Inflammatory macrophage treated with lipopolysaccharide for 1 hour (primary cell): ENCODE measurements at regions not wholly inside any gene's neighbourhood (a gene's known extent, or its start where the extent isn't known, plus 50 kb on each side); places are given as distances from the start of the nearest gene placed in this dataset.
"Not testable (repeated sequence)": the region's sequence is repeated elsewhere in the genome, so short reads cannot be mapped to it uniquely, and the experiment has no call there.

Experiments used
- DNase-seq, 2 donors: peaks; one replicate each; pipeline ENCODE4 v3.0.0-alpha.2; 2020 to 2022

DNA sequence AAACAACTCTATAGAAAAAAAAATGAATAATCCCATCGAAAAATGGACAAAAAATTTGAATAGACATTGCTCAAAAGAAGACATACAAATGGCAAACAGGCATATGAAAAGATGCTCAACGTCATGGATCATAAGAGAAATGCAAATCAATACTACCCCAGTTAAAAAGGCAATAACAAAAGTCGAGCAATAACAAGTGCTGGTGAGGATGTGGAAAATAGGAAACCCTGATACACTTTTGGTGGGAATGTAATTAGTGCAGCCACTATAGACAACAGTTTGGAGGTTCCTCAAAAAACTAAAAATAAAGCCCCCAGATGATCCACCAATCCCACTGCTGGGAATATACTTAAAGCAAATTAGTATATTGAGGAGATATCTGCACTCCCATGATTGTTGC lies 701.5 kb downstream of the NUP35 start:
- no peak for DNase-seq

DNA sequence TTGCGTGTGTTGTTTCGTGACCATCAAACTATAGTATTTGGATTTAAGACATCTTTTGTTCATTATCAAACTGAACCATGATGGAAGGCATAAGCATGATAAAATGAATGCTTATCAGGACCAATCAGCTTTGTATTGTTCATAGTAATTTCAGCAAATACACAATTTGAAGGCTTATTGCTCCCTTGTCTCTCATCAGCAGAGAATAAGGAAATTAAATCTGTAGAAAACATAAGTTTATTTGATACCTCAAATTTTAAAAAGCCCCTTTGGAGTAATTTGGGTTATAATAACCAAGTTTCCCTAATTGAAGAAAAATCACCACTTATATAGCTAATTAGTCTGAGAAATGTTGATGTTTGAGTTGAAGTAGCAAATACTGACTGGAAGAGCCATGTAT lies 705.7 kb downstream of the NUP35 start:
- no peak for DNase-seq

DNA sequence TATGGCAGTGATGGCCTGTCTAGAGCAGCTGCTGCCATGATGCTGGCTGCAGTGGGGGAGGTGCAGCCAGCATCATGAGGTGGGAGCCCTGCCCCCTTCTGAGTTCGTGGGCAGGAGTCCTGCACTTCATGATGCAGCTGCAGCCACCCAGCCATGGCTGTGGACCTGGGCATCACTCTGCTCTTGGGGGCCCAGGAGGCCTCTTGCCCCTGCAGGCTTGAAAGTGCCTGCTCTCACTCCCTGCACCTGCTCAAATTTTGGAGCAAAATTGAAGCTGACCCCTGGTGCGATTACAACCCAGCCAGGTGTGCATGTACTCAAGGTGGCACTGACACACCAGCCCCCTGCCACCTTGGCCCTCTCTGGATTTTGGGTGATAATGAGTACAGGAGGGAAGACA lies 712.9 kb downstream of the NUP35 start:
- DNase-seq: no peak

DNA sequence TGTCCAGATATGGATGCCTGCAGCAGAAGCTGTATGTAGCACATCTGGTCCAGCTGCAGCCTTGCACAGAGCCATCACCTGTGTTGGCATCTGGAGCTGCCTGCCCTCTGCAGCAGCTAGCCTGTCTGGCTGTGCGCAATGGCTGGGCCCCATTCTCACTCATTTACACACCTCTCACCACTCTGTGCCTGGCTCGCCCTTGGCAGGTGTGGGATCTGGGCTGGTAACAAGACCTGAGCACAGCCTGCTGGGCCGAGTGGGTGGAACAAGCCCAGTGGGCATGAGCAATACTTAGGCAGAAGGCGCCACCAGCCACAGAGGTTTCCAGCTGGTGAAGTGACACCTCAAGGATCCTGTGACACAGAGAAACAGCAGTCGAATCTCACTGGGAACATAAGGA lies 714.1 kb downstream of the NUP35 start:
- DNase-seq: no peak

DNA sequence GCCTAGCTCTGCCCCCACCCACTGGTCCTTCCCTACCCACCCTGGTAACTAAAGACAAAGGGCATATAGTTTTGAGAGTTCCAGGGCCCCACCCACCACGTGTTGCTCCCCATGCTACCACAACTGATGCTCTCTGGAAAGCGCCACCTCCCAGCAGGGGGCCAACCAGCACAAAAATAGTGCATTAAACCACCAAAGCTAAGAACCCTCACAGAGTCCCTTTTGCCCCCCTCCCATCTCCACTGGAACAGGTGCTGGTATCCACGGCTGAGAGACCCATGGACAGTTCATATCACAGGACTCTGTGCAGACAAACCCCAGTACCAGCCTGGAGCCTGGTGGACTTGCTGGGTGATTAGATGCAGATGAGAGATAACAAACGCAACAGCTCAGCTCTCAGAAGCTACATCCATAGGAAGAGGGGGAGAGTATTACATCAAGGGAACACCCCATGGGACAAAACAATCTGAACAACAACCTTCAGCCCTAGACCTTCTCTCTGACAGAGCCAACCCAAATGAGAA lies 715.9 kb downstream of the NUP35 start:
- no peak for DNase-seq

DNA sequence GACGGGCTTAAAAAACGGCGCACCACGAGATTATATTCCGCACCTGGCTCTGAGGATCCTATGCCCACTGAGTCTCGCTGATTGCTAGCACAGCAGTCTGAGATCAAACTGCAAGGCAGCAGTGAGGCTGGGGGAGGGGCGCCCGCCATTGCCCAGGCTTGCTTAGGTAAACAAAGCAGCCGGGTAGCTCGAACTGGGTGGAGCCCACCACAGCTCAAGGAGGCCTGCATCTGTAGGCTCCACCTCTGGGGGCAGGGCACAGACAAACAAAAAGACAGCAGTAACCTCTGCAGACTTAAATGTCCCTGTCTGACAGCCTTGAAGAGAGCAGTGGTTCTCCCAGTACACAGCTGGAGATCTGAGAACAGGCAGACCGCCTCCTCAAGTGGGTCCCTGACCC lies 725.6 kb downstream of the NUP35 start:
- not testable (repeated sequence) for DNase-seq

DNA sequence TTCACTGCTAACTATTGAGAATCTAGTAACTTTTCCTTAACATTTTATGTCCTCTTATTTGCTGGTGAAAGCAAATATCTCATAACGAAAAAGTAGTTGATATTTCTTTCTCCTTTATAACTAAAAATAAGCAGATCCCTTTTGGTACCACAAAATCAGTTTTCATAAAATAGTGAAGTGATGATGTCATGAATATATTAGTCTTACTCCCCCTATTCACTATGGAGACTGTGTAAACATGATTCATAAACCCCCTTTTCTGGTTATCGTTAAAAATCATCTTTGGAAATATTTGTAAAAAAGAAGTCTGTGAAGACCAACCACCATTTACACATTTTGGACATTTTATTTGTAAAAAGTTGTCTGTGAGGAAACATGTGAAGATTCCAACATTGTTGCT lies 734.9 kb downstream of the NUP35 start:
- no peak for DNase-seq

DNA sequence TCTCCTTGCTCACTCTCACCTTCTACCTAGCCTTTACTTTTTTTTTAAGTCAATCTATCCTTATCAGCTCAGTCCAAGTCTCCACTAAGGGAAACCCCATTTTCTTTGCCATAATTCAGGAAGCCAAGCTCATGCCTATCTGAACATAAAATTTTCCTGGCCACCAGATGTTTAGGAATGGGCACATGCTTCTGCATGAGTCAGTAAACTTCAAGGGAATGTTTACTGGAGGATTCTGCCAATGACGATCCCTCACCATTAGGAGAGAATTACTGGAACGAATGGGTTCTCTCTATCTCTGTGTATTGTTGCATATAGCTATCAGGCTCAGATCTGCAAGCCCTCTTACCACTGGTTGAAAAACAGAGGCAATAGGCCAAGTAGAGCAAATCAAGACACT lies 731.7 kb upstream of the ZNF804A start:
- DNase-seq: no peak

DNA sequence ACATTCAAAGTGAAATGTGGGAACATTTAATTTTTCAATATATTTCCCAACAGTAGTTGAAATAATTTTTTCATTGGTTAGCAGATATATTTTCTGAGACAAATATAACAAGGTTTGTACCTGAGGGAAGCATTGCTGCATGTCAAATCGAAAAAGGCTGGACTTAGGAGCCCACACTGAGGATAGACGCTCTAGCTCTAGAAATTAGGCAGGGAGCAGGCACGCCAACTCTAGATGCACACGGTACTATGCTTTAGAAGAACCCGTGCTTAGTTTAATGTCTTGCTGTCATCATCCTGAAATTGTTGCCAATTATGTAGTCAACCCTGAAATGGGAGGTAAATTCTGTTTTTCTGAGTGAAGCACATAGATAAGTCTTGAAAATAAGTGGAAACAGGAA lies 731.1 kb upstream of the ZNF804A start:
- no peak for DNase-seq

DNA sequence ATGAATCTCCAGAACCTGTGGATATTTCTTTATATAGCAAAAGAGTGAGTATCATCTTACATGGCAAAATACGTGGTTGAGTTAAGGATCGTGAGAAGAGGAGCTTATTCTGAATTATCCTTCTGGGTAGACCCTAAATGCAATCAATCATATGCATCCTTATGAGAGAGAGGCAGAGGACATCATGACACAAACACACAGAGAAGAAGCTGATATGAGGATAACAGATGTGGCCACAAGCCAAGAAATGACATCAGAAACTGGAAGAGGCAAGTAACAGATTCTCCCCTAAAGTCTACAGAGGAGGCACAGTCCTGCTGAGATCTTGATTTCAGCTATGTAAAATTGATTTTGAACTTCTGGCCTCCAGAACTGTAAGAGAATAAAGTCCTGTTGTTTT lies 730.2 kb upstream of the ZNF804A start:
- DNase-seq: no peak

DNA sequence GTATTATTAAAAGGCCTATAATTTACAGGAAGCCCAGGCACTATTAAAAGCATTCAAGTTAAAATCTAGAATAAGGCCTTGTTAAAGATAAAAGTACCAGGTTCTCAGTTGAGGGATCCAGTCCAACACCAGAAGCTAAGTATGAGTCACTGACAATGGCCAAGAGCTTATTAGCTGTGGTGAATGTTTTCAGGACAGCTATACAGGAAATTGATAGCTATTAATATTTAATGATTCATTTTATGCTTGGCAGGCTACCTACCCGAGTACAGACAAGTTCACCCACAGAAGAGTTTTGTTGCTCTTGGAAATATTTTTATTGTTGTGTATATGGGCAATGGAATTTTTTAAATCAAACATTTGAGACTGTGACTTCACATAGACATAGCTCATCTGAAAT lies 729.6 kb upstream of the ZNF804A start:
- DNase-seq: no peak

DNA sequence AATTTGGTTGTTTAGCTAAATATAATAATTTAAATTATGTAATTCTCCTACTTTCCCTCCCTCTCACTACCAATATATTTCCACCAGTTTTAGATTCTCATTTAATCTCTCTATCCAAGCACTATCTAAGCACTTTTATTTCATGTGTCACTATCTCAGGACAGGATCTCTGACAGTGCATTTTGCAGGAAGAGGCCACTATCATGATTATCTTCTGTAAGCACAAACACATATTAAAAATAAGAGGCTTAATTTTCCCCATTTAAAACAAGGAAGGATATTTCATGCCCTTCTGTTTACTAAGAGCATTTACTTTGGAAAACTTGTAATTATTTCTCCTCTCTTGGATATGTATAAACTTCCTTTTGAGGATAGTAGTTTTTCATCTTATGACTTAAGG lies 726.2 kb upstream of the ZNF804A start:
- no peak for DNase-seq

DNA sequence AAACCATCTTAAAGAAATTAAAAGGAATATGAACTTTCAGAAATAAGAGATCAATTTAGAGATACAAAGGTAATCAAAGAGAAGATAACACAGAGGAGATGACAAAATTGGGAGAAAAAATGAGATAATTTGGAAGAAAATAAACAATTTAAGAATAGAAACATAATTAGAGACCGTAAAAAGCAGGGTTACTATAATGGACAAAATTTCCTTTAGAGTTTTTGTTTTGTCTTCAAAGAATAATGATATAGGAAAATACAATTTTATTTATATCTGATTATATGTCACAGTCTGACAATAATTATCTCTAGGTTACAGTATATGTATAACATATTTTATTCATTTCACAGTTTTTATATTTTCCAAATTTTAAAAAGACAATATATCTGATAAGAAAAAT lies 716.4 kb upstream of the ZNF804A start:
- DNase-seq: no peak

DNA sequence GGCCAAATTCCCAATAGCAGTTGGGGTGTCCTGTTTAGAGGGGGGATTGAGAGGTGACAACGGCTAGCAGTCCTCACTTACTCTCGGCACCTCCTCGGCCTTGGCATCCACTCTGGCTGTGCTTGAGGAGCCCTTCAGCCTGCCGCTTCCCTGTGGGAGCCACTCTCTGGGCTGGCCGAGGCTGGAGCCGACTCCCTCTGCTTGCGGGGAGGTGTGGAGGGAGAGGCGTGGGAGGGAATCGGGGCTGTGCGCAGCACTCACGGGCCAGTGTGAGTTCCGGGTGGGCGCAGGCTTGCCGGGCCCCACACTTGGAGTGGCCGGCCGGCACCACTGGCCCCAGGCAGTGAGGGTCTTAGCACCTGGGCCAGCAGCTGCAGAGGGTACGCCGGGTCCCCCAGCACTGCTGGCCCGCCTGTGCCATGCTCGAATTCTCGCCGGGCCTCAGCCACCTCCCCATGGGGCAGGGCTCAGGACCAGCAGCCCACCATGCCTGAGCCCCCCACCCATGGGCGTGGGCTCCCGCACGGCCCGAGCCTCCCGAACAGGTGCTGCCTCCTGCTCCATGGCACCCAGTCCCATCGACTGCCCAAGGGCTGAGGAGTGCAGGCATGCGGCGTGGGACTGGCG lies 705.9 kb upstream of the ZNF804A start:
- DNase-seq: no peak

DNA sequence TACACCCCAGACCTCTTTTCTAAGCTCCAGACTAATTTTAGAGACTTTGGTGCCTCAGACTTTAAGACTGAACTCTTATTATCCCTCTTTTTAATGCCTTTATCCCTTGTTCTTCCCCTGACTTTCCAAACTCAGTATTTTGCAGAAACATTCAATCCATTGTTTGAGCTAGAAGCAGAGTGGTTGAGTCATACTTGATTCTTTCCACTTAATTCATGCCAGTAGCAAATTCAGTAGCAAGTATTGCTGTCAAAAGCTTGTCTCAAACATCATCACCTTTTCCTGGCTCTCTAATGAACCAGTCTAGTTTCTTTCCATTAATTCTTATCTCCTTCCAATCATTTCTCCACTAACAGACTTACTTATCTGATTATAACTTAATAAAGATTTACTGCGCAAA lies 699.7 kb upstream of the ZNF804A start:
- no peak for DNase-seq

DNA sequence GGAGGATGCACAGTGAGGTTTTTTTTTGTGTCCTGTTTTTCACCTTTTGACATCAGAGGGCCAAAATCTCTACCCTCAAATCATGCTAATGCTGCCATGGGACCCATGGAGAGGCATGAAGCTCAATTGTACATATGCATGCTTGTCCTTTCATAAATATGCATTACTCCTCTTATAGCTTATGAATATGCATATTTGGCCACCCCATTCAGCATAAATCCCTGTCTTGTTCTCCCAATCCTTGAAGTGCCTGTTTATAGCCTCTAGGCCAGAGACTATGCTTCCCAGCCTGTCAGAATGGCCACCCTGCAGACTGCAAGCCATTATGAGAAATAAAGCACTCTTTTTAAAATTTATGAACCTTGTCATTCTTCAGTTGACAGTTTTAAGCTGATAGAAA lies 696.4 kb upstream of the ZNF804A start:
- no peak for DNase-seq

DNA sequence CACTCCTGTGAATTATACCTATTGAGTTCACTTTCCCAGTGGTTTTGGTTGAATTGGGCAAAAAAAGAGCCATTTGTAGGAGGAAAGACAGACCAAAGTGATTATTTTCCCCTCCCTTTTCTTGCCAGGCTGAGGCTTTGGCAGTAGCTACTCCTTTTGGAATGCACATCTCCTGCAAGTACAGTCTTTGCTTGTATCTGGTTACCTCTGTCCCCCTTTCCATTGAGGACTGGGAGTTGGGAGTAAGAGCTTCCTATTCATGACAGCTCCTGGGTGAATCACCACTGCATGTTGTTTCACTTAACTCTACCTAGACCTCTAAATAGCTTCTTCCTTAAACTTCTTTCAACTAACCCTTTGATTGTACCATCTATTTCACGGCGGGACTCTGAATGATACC lies 695.3 kb upstream of the ZNF804A start:
- no peak for DNase-seq

DNA sequence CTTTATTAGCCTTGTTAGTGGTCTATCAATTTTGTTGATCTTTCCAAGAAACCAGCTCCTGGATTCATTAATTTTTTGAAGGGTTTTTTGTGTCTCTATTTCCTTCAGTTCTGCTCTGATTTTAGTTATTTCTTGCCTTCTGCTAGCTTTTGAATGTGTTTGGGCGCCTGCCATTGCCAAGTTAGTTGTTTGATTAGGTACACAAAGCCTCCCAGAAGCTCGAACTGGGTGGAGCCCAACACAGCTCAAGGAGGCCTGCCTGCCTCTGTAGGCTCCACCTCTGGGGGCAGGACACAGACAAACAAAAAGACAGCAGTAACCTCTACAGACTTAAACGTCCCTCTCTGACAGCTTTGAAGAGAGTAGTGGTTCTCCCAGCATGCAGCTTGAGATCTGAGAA lies 682.3 kb upstream of the ZNF804A start:
- not testable (repeated sequence) for DNase-seq

DNA sequence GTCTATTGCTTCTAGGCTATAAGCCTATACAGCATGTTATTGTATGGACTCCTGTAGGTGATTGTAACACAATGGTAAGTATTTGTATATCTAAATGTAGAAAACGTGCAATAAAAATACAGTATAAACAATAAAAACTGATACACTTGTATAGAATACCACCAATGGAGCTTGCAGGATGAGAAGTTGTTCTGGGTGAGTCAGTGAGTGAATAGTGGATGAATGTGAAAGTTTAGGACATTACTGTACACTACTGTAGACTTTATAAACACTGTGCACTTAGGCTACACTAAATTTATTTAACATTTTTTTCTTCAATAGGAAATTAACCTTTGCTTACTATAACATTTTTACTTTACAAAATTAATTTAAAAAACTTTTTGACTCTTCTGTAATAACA lies 679.2 kb upstream of the ZNF804A start:
- DNase-seq: no peak

DNA sequence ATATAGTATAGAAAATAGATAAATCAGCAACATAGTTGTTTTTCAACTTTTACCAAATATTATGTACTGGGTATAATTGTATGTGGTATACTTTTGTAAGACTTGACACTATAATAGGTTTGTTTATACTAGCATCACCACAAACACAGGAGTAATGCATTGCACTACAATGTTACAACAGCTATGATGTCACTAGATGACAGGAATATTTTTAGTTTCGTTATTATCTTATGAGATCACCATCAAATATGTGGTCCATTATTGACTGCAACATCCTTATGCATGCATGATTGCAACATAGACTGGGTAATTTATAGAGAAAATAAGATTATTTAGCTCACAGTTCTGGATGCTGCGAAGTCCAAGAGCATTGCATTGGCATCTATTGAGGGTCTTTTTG lies 678.4 kb upstream of the ZNF804A start:
- DNase-seq: no peak

DNA sequence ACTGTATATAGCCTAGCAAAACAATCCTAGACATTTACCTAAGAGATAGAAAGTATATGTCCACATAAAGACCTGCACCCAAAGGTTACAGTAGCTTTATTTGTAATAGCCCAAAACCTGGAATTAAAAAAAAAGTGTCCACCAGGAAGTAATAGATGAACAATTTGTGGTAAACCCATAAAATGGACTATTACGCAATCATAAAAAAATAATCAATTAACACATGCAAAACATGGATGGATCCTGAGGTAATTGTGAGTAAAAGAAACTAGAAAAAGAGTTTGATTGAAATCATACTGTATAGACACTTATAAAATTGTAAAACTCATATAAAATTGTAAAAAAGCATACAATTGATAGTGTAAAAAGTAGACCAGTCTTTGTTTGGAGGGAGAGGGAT lies 673.0 kb upstream of the ZNF804A start:
- no peak for DNase-seq

DNA sequence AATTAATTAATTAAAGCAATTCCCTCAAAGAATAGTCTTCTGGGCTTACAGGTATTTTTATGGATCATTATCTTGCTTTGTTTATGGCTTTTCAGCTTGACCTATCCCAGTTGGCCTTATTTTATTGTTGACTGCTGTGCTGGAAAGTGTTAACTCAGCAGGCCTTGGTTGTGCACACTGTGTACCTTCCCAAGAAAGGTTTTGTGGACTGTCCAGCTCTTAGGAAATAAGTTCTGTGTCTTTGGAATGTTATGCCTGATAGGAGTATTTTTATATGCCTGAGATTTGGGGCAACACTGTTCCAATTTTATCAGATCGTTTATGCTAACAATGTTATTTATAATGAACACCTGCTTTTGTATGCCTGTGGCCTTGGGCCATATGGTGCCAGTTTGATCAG lies 671.9 kb upstream of the ZNF804A start:
- DNase-seq: no peak

DNA sequence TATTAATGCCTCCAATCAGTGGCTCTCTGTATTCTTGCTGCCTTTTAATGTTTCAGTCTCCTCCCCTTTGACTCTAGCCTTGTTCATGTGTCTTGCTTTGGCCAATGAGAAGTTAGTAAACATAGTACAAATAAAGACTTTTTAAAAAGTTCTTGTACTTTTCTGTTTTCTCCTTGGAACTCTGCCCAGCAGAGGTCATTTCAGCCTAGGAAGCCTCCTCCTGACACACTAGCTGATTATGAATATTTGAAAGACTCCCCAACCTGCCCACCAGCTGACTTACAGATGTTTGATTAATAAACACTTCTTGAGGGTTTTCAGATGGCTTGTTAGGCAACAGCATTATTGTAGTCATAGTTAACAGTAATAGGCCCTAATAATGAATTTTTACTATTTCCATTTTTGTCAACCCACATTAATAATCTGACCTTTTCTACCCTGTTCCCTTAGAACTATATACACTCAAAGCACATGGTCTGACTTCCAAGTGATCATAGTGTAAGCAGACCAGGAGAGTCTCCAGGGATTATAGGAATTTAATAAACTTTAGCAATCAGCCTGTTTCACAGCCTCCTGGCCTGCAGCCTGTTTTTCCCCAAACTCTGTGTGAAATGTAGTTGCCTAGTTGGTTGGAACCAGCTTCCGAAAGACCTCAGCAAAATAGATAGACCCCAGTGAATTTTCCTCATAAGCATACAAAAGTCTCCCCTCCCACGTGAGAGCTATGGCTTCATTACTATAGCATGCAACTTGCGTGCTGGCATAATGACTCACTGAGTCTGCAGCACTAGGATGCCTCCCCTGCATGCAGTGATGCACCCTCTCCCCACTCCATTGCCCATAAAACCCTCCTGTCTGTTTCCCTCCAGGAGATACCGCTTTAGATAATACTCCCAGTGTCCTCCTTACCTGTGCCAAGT lies 670.7 kb upstream of the ZNF804A start:
- no peak for DNase-seq

DNA sequence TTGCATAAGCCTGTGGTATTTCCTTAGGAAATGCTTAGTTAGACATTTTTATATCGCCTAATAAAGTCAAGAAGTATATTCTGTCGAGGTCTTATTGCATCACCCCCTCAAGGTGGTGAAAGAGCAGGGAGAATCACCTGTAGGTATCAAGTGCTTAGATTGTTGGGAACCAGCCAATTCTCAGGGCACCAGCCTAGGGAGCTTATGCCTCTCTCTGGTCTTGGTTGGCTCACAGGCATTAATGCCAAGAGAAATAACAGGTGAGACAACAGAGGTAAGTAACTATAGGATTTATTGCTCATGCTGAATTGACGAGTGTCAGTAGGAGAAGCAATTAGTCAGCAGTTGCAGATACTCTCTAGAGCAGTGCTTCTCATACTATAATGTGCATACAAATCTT lies 663.3 kb upstream of the ZNF804A start:
- DNase-seq: no peak

DNA sequence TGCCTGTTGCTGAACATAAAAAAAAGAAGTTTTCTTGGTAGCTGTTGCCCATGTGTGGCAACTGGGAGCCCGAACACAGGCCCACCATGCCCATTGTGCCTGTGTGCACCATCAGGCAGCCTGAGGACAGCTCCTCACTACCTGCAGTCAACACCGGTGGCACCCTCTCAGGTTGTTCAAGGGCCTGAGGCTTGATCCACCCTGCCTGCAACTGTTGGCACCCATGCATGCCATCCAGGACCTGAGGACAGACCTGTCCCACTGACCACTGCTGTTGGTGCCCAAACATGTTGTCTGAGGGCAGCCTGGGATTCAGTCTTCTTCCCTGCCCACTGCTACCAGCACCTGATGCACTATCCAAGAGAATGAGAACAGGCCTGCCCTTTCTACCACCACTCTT lies 661.1 kb upstream of the ZNF804A start:
- no peak for DNase-seq
